Posterior vena cava (tissue), 2 donors: ENCODE measurements at regions not wholly inside any gene's neighbourhood (a gene's known extent, or its start where the extent isn't known, plus 50 kb on each side); places are given as distances from the start of the nearest gene placed in this dataset.
"Not testable (repeated sequence)": the region's sequence is repeated elsewhere in the genome, so short reads cannot be mapped to it uniquely, and the experiment has no call there.

Source experiments
- DNase-seq: peaks from one replicate; pipeline ENCODE4 v3.0.0-alpha.2; 2020; ENCODE audit warnings: low spot score
- intact Hi-C, 2 donors: fragments of 100-400 bp; cut with DNase I; formaldehyde crosslinking; loops; one replicate each; pipeline versions ENCODE4 v1.14.1 to v1.14.2; 2022 to 2023
- donor health status: DM: yes; HTN: yes; CAD: no.
- donor health status: DM: yes; HTN: yes; CAD: no.

DNA sequence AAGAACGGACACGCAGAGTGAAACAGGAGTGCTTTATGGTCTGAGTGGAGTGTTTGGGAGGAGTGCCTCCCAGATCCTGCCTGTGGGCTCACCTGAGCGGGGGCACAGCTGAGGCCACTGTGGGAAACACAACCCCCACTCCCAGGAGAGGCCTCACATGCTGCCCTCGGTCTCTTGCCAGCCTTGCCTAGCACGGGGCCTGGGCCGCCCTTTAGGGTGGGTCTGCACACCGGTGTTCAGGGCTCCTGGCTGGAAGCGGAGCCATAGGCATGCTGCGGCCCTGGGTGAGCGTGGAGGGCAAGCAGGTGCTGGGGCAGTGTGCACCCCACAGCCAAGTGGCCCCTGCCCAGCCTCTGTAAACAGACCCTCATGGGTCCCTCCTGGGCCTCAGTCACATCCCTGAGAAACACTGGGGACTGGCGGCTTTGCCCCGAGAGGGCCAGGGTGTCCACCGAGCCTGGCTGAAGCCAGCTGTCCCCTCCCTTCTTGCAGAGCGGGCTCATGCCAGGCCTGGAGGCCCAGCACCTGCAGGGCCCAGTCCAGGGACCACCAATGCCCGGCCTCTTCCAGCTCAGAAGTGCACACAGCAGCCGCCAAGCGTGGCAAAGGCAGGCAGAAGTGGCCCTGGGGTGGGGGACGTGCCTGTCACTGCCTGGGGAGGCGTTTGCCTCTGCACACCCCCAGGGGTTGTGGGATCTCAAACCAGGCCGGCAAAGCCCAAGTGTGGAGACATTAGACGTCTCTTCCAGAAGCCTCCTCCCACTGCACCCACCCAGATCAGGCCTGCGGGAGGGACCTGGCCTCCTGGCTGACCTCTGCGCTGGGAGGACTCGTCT, 305.9 kb downstream of the CCDC74A start:
- intact Hi-C loops, DNase-seq: not testable (repeated sequence)

DNA sequence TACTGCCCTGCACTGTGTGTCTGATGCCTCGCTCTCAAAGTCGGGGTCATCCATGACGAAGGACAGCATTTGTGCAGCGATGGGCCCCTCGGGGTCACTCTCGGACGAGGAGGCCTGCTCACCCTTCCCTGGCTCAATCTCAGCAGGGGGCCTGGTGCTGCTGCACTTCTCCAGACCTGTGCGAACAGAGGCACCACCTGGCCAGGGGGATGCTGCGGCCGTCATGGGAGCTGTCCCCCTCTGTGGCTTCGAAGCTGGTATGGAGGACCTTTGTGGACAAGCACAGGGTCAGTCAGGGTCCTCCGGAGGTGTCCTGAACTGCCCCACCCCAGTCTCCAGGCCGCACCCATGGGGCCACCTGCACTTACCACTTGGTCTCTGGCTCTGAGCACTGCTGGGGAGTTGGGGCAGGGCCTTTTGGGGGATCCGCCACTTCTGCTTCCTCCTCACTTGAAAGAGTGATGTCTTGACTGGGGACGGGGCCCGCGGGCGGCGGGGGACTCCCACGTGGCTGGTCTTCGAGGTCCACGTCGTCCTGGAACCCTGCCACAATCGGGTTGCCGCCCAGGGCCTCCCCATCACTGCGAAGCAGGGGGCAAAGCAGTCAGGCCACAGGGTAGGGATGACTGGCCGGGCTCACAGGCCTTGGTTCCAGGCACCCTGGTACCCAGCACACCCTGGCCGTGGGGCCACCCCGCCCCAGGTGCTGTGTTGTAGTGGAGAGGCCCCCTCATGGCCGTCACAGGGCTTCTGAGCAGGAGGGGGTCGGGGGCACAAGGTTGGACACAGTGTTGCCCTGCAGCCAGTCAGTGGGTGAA, 306.7 kb downstream of the CCDC74A start:
- intact Hi-C loops: not testable (repeated sequence)

DNA sequence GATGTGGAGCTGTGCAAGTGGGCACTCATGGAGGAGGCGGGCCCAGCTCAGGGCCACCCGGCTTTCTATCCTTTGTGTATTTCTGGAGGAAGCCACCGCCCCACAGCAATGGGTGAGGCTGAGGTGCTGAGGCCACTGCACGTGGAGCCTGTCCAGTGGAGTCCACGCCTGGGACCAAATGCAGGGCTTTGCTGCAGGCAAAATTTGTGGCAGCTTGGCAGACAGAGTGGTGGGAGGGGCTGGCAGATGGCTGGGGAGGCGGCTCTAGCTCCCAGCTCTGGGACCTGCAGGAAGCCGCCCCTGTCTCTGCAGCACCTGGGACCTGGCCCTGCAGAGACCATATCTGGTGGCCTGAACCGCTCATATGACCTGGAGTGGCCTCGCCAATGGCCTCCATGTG, 307.3 kb downstream of the CCDC74A start:
- intact Hi-C loops, DNase-seq: not testable (repeated sequence)

More for the DNA sequence above, 306.7 kb downstream of the CCDC74A start:
- DNase-seq: not testable (repeated sequence)

- no peak for DNase-seq
- intact Hi-C loops: no loop called here
Observed at GRCh38 chr2:131835621-131836091, 308.0 kb downstream of the CCDC74A start.

- intact Hi-C loops, DNase-seq: not testable (repeated sequence)
Observed at GRCh38 chr2:131836116-131836515, 308.4 kb downstream of the CCDC74A start.

DNA sequence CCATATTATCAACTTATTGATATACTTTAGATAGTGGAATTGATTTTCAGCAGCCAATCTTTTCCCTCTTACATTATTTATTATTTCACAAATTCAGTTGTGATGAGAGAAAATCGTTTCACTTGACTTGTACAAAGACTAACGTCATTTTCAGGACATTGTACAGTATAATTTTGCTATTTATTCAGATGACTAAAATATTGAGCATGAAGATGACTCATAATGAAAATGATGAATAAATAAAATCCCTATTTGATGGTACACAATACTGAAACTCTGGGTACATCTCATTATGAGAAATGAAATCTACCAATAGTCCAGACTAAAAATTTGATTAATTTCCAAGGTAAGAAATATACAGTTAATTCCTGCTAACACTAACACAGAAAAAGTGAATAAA, 316.4 kb downstream of the CCDC74A start:
- DNase-seq, intact Hi-C loops: not testable (repeated sequence)

DNA sequence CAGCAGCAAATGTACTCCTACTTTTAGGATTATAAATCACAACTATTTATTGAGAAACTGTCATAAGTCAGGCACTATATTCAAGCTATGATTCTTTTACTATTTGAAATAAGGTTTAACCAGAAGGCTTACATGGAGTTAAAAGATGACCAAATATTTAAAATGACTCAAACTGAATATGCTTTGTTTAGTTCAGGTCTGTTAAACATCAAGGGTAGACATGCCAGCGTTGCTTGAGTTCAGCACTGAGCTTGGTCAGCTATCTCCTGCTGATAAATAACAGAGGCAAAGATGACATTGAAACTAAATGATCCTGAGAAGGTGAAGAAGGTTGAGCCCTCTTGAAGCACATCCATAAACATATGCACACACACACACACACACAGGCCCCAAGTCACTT, 305.6 kb downstream of the ANKRD30BL start:
- intact Hi-C loops, DNase-seq: not testable (repeated sequence)

DNA sequence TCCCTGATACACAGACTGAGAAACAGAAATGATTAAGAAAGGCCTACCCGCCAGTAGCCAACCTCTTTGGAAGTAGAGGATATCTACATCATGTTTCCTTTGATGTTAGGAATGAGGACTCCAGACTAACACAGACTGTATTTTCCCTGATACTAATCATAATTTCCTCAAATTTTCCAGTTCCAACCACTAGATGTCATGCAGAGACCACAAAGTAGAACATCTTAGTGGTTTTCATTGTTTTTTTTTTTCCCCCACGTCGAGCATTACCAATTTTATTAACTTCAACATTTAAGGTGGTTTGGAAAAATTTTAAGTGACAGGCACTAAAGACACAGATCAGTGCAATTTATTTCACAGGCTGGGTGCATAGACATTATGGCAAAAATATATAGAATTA, 303.6 kb downstream of the ANKRD30BL start:
- intact Hi-C loops, DNase-seq: not testable (repeated sequence)
